Activated CD4-positive, alpha-beta T cell treated with anti-CD3 and anti-CD28 coated beads for 1 hour (primary cell): ENCODE measurements at regions not wholly inside any gene's neighbourhood (a gene's known extent, or its start where the extent isn't known, plus 50 kb on each side); places are given as distances from the start of the nearest gene placed in this dataset.

Source experiments
- DNase-seq: peaks from one replicate; pipeline ENCODE4 v3.0.0-alpha.2; 2020

DNA sequence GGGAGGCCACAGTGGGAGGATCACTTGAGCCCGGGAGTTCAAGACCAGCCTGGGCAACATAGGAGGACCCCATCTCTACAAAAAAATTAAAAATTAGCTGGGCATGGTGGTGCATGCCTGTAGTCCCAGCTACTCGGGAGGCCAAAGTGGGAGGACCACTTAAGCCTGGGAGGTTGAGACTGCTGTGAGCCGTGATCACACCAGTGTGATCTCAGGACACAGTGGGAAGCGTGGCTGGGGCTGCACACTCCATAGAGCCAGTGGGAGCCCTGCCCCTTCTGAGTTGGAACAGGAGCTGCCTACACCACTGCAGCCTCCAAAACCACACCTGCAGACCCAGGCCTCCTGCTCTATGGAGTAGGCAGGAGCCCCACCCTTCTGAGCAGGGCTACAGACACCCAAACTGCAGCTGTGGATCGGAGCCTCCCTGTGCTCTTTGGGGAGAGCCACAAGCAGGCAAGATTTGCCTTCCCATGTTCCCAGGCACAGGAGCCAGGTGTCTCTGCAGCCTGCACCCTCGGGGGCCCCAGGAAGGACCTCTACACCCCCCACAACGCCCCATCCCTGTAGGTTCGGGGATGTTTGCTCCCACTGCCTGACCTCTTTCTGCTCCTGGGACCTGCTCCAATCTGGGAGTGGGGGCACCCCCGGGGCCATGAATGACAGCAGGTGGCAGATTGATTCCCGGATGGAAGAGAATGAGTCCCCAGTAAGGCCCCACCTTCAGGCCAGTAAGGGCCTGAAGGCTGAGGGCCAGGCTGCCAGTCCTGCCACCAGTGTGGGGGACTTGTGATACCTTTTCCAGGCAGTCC is 245.4 kb downstream of the BUD13 start:
- no peak for DNase-seq

DNA sequence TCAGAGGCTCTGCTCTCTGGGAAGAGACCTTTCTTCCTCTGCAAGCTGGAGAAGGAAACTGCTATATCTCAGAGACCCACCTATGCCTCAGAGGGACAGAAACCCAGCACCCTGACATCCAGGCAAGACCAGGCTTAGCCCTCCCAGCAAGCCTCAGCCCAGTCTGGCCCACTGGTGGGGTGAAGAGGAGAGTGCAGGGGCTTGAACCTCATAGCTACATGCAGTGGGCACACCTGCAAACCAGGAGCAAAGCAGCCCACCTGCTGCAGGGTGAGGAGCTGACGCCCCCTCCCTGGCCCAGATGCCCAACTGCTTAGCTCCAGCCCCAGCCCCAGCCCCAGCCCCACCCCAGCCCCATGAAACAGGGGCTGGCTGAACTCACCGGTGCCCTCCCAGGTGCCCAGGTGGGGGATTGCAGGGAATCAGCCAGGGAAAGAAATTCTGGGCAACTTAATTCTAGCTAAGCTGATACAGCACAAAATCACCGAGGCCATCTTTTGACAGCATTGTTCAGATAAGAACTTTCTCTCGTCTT is 246.8 kb downstream of the BUD13 start:
- no peak for DNase-seq

DNA sequence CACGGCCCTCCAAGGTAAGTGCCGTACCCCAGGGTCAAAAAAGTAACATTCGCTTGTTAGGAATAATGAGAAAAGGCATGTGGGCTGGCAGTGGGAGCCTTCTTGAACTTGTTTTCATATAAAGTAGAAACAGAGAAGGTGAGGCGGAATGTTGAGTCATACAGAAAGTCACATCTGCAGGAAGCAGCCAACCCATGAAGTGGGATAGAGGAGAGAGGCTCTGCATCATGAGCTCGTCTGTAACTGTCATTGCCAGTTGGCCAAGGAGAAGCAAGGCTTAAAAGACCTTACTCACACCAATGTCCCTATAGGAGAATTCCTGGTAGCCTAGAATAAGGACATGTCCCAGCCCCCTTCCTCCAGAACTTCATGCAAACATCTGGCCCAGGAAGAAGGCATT is 253.3 kb downstream of the BUD13 start:
- no peak for DNase-seq

DNA sequence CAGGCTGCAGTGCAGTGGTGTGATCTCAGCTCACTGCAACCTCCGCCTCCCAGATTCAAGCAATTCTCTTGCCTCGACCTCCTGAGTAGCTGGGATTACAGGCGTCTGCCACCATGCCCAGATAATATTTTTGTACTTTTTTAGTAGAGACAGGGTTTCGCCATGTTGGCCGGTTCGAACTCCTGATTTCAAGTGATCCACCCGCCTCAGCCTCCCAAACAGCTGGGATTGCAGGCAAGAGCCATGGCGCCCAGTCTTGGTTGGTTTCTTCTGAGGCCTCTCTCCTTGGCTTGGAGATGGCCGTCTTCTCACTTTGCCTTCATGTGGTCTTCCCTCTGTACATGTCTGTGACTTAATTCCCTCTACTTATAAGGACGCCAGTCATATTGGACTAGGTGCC is 254.6 kb downstream of the BUD13 start:
- DNase-seq = no peak

DNA sequence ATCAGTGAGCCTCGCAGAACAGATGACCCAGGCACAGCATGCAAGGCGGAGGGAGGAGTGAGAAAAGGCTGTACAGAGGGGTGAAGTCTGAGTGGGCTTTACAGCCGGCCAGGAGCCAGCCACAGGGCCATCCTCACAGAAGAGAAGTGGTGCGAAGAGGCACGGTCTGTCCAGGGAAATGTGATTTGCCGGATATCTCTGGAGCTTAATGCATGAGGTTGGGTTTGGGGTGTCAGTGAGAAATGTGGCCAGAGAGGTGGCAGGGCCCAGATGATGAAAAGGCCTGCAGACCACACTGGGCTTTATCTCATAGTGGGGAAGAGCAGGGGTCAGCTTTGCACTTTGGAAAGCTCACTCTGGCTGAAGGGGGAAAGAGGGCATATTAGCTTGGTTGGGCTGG is 255.2 kb downstream of the BUD13 start:
- no peak for DNase-seq

DNA sequence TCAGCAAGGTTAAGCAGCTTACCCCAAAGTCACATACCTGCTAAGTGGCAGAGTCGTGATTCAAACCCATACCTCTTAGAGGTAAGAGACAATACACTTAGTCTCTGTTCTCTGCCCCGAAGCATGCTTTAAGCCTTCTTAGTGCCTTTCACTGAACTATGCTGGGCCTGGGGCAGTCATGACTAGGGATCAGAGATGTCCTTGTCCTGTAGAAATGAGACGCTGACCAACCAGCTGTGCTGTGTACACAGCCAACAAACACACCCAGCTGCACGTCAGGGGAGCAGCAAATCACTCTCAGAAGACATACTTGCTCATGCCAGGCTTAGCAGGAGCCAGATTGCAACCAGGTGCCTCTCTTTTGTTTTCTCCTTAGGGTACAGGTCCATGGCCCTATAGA is 255.7 kb downstream of the BUD13 start:
- DNase-seq = no peak

DNA sequence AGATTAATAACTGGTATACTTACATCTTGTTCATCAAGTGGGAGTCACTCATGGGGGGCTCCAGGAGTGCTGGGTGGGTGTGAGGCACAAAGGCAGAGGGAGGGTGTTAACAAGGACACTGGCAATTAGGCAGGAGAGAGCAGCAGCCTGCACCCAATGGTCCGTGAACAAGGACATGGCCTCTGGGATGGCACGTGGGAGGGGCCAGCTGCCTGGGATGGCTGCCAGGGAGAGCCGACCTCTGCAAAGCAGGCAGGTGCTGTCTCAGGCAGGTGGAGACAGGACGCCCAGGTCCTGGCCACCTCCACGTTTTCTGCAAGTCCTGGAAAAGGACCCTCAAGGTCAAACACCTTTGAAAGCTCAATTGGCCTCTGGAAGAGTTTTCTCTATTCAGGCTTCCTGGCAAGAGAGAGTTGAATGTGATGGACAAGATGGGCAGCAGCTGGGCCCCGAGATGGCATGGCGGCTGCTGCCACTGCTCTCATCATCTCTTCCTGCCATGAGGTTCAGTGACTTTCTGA is 257.1 kb downstream of the BUD13 start:
- no peak for DNase-seq

DNA sequence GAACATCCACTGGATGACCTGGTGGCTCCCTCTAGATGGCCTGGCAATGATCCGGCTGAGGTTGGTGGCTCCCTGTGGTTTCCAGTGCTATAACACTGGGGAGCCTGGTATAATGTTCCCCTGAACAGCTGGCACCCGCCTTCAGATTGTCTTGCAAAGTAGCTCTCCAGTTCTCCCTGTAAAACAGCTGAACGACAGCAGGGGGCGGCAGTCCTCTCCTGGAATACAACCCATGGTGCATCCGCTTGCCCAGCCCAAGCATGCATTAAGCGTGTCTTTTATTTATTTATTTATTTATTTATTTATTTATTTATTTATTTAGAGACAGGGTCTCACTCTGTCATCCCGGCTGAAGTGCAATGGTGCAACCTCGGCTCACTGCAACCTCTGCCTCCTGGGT is 258.9 kb downstream of the BUD13 start:
- no peak for DNase-seq

DNA sequence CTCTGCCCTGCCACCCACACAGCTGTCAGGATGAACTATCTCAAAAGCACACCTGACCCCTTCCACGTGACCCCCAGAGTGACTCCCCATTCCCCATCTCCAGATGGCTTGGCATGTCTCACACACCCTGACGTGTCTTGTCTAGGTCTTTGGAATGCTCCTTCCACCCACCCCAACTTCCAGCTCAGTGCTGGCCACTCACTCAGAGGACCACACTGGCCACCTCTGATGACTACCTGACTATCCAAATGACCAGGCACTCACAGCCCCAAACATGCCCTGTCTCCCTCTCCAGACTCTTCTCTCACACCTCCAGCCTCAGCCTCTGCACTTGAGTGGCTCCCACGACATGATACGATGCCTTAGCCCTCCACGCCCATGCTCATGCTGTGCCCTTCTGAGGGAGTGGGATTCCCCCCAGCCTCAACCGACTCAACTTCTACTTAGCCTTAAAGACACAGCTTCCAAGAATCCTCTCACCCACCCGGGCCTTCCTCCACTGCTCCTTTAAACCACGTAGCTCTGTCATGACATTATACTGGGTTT is 259.4 kb downstream of the BUD13 start:
- no peak for DNase-seq

DNA sequence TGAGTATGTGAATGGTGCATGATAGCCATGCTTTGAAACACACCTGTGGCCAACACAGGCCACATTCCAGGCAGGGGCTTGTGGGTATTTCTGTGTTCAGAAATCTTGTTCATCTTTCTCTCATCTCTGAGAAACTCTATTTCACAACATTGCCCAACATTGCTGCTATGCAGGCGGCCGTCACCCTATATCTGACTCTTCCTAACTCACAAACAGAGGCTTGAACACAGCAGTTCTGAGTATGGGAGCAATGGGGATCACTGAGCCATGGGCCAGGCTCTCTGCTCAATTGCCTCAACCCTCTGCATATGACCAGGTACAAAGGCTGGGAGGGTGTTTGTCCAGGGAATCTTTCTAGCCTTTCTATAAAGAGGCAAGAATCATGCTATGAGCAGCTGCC is 259.9 kb downstream of the BUD13 start:
- no peak for DNase-seq

DNA sequence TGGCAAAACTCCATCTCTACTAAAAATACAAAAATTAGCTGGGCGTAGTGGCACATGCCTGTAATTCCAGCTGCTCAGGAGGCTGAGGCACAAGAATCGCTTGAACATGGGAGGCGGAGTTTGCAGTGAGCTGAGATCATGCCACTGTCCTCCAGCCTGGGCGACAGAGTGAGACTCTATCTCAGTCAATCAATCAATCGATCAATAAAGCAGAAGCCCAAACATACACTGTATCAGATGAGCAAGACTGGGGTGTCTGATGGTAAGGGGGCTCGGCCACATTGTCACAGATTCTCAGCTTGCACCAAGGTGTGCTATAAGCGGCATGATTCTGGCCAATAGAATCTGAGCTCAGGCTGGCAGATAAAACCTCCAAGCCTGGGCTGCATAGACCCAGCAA is 261.1 kb downstream of the BUD13 start:
- DNase-seq = no peak

DNA sequence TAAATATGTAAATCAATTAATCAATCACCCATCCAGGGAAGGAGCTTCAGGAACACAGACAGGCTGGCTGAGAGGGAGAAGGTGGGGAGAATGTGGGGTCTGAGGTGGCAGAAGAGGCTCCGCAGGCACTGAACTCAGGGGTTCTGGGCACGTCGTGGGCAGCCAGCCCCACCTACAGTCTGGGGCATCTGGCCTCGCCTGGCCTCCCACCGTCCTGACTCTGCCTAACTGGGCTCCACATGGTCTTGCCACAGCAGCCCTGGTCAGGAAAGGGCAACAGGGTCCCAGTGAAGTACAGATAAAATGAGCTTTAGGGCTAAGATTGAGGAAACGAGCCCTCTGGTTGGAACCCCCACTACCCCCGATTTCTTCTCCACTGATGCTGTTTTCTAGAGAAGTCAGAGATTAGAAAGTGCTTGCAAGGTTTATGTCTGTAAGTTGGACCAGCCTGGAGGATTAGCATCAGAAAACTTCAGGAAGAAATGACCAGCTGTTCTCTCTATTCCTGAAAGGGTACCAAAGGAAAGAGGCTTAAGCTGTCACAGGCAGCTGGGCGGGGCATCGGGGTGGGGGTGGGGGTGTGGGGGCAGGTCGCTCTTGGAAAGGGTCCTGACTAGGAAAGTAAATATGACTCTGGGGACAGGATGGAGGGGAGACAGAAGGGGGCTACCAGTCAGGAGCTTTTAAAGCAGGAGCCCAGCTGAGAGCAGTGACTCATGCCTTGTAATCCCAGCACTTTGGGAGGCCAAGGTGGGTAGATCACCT is 261.7 kb downstream of the BUD13 start:
- no peak for DNase-seq

DNA sequence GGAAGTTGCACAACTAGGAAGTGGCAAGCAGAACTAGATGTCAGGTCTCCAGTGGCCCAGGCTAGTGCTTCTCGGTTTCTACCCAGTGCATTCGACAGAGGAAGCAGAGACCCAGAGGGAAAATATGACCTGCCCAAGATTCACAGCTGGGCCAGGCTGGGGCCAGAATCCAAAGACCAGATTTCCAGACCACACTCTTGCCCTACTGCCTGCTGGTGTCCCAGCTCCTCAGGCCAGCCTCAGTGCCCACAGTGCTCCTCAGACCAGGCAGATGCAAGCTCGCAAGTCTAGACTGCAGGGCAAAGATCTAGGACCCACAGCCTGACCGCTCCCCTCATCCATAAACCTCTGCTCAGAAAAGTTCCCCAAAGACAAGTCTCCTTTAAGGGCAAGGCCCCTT is 262.6 kb downstream of the BUD13 start:
- DNase-seq = no peak

DNA sequence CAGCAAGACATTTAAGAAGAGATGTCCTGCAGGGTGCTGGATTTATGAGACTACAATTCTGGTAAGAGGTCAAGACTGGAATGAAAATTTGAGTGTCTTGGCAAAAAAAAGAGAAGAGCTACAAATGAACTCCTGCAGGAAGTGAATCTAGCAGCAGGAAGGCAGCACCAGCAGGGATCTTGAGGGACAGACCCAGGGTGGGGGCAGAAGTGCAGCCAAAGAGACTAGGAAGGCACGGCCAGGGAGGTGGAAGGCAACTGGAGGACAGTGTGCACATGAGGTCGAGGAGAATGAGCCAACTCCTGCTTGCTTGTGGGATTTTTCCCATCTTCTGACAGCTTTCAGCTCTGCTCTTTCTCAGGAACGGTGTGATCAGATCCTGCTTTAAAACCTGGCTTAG is 263.2 kb downstream of the BUD13 start:
- DNase-seq = no peak

DNA sequence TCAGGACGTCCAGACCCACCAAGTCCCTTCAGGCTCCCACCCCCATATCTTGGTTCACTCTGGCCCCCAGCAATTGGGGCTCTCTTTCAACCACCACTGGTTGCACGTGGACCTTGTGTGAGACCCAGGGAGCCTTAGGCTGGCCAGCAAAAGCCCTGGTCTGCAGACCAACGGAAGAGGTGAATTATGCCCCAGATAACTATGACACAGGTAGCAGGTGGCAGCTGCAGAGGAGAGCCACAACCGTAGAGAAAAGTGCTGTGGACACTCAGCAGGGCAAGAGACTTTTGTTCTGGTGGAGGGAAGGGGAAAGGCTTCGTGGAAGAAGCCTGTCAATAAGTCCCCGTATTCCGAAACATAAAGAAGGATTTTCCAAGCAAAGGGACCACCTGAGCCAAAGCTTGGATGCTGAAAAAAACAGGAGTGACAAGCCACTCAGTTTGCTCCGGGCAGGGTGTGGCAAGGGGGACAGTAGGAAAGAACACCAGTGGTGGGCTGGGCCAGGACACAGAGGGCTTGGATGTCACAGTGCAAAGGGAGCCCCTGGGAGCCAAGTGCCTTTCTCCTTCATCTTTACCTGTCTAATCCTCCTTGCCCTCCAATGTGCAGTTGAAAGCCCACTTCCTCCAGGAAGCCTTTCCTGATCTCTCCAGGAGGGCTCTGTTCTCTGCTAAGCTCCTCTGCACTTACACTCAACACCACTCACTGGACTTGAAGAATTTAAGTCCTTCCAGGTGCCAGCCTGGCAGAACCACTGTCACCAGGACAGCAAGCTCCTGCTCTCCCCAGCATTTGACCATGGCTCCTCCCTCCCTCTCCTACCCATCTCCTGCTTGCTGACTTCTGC is 264.7 kb downstream of the BUD13 start:
- DNase-seq = no peak

DNA sequence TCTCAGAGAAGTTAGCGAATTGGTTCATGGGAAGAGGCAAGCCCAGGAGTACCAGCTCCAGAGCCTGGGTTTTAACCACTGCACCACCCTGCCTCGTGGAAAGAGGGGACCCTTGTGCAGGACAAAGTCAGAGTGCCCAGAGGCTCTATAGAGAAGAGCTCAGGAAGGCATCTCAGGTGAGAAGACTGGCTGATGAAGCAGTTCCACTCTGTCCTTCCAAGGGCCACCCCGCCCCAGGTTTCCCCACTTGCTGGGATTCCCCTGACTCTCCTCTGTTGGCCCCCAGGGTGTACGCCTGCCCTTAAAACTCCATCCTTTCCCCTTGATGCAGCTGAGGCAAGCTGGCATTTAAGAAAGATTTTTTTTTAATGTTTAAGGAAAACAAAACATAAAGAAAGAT is 265.8 kb downstream of the BUD13 start:
- DNase-seq = no peak

DNA sequence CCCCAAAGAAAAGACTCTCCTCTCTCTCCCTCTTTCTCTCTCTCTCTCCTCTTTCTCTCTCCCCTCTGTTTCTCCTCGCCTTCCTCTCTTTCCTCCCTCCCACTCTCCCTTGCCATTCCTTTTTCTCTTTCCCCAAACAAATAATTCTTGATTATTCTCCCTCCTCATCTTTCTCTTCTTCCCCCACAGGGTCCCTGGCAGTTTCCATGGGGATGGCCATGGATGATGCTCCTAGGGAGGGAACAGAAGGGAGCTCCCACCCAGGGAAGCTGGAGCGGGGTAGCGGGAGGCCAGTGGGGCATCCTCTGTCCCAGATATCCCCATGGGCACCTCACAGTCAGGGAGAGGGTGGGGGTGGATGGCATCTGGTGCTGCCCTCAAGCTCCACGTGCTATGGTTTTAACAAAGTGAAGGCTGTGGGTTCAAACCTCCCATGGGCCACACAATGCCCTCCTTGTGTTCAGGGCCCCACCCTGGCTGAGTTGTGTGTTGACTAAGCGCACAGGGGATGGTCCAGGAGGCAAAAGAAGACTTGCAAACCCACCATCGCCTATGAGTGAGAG is 266.4 kb downstream of the BUD13 start:
- DNase-seq = no peak

DNA sequence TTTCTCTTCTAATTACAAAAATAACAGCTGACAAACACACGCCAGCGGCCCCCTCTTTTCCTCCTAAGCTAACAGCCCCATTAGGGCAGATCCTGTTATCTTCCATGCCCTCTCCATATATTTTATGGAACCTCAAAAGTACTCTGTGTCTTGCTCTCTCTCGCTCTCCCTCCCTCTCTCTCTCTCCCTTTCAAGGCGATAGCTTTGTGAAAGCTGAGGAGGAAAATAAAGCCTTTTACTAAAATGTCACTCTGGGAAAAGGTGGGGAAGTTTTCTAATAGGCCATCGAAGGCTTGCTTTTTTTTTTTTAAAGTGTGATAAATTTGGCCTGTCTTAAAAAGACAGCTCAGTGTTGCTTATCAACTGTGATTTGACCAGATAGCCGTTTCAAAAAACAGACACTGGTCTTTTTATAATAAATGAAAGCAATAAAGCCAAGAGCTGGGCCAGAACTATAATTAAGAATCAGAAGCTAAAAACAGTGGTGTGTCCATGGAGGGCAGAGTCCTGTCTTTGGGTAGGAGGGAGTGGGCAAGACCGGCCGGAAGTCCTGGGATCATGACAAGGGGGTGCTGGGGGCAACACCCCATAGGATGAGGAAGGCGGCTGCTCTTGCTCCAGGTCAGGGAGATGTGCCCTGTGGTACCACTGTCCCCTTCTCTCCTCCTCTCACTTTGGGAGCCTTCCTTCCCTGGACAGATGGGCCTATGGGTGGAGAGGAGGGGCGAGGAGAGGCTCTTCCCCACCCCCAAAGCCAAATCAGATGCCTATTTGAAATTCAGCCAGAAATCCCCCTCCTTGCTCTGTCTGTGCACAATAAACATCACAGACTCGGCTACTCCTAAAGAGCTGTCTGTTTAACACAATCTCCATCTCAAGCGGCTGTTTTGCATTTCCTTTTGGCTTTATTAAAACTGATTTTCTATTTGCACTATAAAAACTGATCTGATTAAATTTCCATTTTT is 267.2 kb downstream of the BUD13 start:
- DNase-seq = no peak

DNA sequence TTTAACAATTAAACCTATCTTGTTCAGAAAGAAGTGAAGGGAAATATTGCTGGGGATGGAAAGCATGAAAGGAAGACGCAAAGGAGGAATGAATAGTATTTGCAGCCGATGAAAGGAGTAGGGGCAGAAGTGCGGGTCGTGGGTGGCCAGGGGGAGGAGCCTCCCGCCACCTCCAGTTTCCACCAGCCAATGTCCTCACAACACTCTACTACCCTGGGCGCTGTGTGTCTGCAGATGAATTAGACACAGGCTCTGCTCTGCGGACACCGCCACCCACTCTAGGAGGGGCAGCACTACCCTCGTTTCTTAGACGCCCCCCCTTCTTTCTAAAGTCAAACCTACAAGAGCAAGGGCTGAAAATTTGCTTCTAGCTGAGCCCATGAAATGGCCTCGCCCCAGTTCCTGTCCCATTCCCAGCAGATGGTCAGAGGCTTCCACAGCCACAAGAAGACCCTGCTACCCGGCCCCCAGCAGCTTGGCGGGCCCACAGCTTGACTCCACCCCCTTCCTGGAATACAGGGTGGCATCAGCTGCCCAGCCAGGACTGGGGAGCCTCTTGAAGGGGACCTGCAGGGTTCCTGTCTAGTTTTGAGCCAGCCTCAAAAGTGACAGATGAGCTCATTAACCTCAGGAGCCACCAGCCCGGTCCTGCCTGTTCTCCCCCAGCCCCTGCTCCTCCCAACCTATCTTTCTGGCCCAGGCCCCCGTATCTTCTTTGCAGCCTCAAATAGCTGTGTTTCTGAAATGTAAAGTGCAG is 268.1 kb downstream of the BUD13 start:
- no peak for DNase-seq
